ENCODE measurements at regions not wholly inside any gene's neighbourhood (a gene's known extent, or its start where the extent isn't known, plus 50 kb on each side); places are given as distances from the start of the nearest gene placed in this dataset.

GRCh38 chr5:135203593-135204036, 169.6 kb upstream of the PITX1 start (continued):
- peak; percentile 30; the same call in 1 of the 3 replicates for TF ChIP-seq CTCF (IDR thresholded peaks at IDR 0.05)

- no peak overlapping the region for H3K4me3 ChIP-seq
- POLR2A ChIA-PET: no interaction called here
- TF ChIP-seq HMGXB4 (CRISPR knock-in tag; IDR thresholded peaks at IDR 0.05; ENCODE audit: borderline replicate concordance): no peak
- no peak for TF ChIP-seq BCL3 (IDR thresholded peaks at IDR 0.05)
- TF ChIP-seq REST (IDR thresholded peaks at IDR 0.05): no peak
- no peak for TF ChIP-seq CEBPB (IDR thresholded peaks at IDR 0.05)
- TF ChIP-seq RCOR1 (IDR thresholded peaks at IDR 0.05; ENCODE audit: low read depth, low read length): no peak
- TF ChIP-seq HEYL (CRISPR knock-in tag; IDR thresholded peaks at IDR 0.05): no peak
- no peak for TF ChIP-seq MAX (IDR thresholded peaks at IDR 0.05)
- no peak for TF ChIP-seq JUN (IDR thresholded peaks at IDR 0.05)
- no peak for TF ChIP-seq CHD2 (IDR thresholded peaks at IDR 0.05; ENCODE audit: low read length, partially characterized antibody)
- no peak for TF ChIP-seq ELK1 (IDR thresholded peaks at IDR 0.05; ENCODE audit: low read depth, low read length)
- no peak for TF ChIP-seq ZNF302 (CRISPR knock-in tag; IDR thresholded peaks at IDR 0.05)
- no peak for TF ChIP-seq RARB (CRISPR knock-in tag; IDR thresholded peaks at IDR 0.05)
- no peak for TF ChIP-seq TP53 (CRISPR knock-in tag; IDR thresholded peaks at IDR 0.05)
- TF ChIP-seq ESRRA (IDR thresholded peaks at IDR 0.05; ENCODE audit: borderline replicate concordance, low read length): no peak
- TF ChIP-seq BHLHE40 (IDR thresholded peaks at IDR 0.05; ENCODE audit: low read depth, low read length): no peak
- TF ChIP-seq RFX5 (IDR thresholded peaks at IDR 0.05): no peak
- no peak for TF ChIP-seq HOXA7 (CRISPR knock-in tag; IDR thresholded peaks at IDR 0.05)
- no peak for TF ChIP-seq EHF (CRISPR knock-in tag; IDR thresholded peaks at IDR 0.05)
- TF ChIP-seq RNF2 (IDR thresholded peaks at IDR 0.05; ENCODE audit: borderline replicate concordance, low read depth): no peak
- TF ChIP-seq ATOH8 (CRISPR knock-in tag; IDR thresholded peaks at IDR 0.05; ENCODE audit: low read depth): no peak
- DNase-seq (ENCODE audit: low read depth in 1 of 2, low spot score in 1 of 2) (no peak), ATAC-seq (no peak), FAIRE-seq (no peak)
- H3K4me2 ChIP-seq: no peak overlapping the region
- peaks cover 31% of the 10 kb centered on the region for H3K9me3 ChIP-seq
- no peak overlapping the region for H3K27ac ChIP-seq
- 87% methylated on average over 2 of the region's 2 CpGs for WGBS (ENCODE audit: missing lambda C conversion rate)
- CTCF ChIA-PET: interaction anchor here (1.1 to 1.8 kb wide), 7 partner anchors 9 to 290 kb away, joined by 3 to 5 read pairs (median 3); no protein-coding TSS in a partner anchor
- peaks cover 3% of the 10 kb centered on the region; the same call in 2 of the 3 replicates for H3K4me1 ChIP-seq
Observed at GRCh38 chr5:135203019-135203418, 169.0 kb upstream of the PITX1 start.

Measured in A549 (cell line).